T-helper 1 cell treated with Interleukin-12 subunit alpha and Interleukin-12 subunit beta and Interleukin-4 antibody, amounts not matched to agents 30 μg/mL and 1 μg/mL, for 36 hours (primary cell): ENCODE measurements at regions not wholly inside any gene's neighbourhood (a gene's known extent, or its start where the extent isn't known, plus 50 kb on each side); places are given as distances from the start of the nearest gene placed in this dataset.

ENCODE experiments used
- H3K27ac Mint-ChIP-seq: one replicate; pipeline ENCODE4 v1.8.0; 2021; ENCODE audit warnings: mild to moderate bottlenecking, mixed read lengths
- H3K27me3 Mint-ChIP-seq: one replicate; pipeline ENCODE4 v1.8.0; 2021; ENCODE audit warnings: low read depth, mixed read lengths
- H3K36me3 Mint-ChIP-seq: one replicate; pipeline ENCODE4 v1.8.0; 2021; ENCODE audit warnings: low read depth, mixed read lengths
- H3K4me1 Mint-ChIP-seq: one replicate; pipeline ENCODE4 v1.8.0; 2021; ENCODE audit warnings: low read depth, mixed read lengths
- H3K4me3 Mint-ChIP-seq: one replicate; pipeline ENCODE4 v1.8.0; 2021; ENCODE audit warnings: mild to moderate bottlenecking, moderate library complexity, mixed read lengths
- H3K9me3 Mint-ChIP-seq: one replicate; pipeline ENCODE4 v1.8.0; 2021; ENCODE audit warnings: mixed read lengths

- Mint-ChIP-seq H3K36me3 (no peaks in the 10 kb centered on the region), H3K27ac (no peak overlapping the region), H3K27me3 (no peaks in the 10 kb centered on the region), H3K4me1 (no peaks in the 10 kb centered on the region), H3K9me3 (no peaks in the 10 kb centered on the region), H3K4me3 (no peak overlapping the region)
Measured at GRCh38 chr22:48397531-48398180, 1430.0 kb downstream of the BRD1 start.

GRCh38 chr22:48396785-48397530 is 1430.7 kb downstream of the BRD1 start:
- Mint-ChIP-seq H3K27me3 (no peaks in the 10 kb centered on the region), H3K36me3 (no peaks in the 10 kb centered on the region), H3K27ac (no peak overlapping the region), H3K9me3 (no peaks in the 10 kb centered on the region), H3K4me3 (no peak overlapping the region), H3K4me1 (no peaks in the 10 kb centered on the region)

- Mint-ChIP-seq H3K9me3 (no peaks in the 10 kb centered on the region), H3K27me3 (no peaks in the 10 kb centered on the region), H3K4me3 (no peak overlapping the region), H3K4me1 (no peaks in the 10 kb centered on the region), H3K36me3 (no peaks in the 10 kb centered on the region), H3K27ac (no peak overlapping the region)
Measured at GRCh38 chr22:48396091-48396784, 1431.4 kb downstream of the BRD1 start.

- Mint-ChIP-seq H3K27ac (no peak overlapping the region), H3K36me3 (no peaks in the 10 kb centered on the region), H3K4me1 (no peaks in the 10 kb centered on the region), H3K27me3 (no peaks in the 10 kb centered on the region), H3K4me3 (no peak overlapping the region), H3K9me3 (no peaks in the 10 kb centered on the region)
Measured at GRCh38 chr22:48395201-48395600, 1432.5 kb downstream of the BRD1 start.

GRCh38 chr22:48394787-48395186 is 1432.9 kb downstream of the BRD1 start:
- H3K4me1 Mint-ChIP-seq: no peaks in the 10 kb centered on the region
- H3K9me3 Mint-ChIP-seq: no peaks in the 10 kb centered on the region
- no peaks in the 10 kb centered on the region for H3K36me3 Mint-ChIP-seq
- H3K27ac Mint-ChIP-seq: no peak overlapping the region
- H3K4me3 Mint-ChIP-seq: no peak overlapping the region
- H3K27me3 Mint-ChIP-seq: no peaks in the 10 kb centered on the region

- no peaks in the 10 kb centered on the region for H3K4me1 Mint-ChIP-seq
- H3K27ac Mint-ChIP-seq: no peak overlapping the region
- no peaks in the 10 kb centered on the region for H3K9me3 Mint-ChIP-seq
- no peaks in the 10 kb centered on the region for H3K27me3 Mint-ChIP-seq
- H3K4me3 Mint-ChIP-seq: no peak overlapping the region
- no peaks in the 10 kb centered on the region for H3K36me3 Mint-ChIP-seq
Measured at GRCh38 chr22:48393885-48394284, 1433.8 kb downstream of the BRD1 start.

GRCh38 chr22:48393041-48393370 is 1434.7 kb downstream of the BRD1 start:
- no peak overlapping the region for H3K27ac Mint-ChIP-seq
- no peaks in the 10 kb centered on the region for H3K27me3 Mint-ChIP-seq
- H3K4me3 Mint-ChIP-seq: no peak overlapping the region

GRCh38 chr22:48391820-48392219 is 1435.9 kb downstream of the BRD1 start:
- H3K4me3 Mint-ChIP-seq: no peak overlapping the region
- no peaks in the 10 kb centered on the region for H3K4me1 Mint-ChIP-seq
- H3K27me3 Mint-ChIP-seq: no peaks in the 10 kb centered on the region
- H3K36me3 Mint-ChIP-seq: no peaks in the 10 kb centered on the region
- no peak overlapping the region for H3K27ac Mint-ChIP-seq
- no peaks in the 10 kb centered on the region for H3K9me3 Mint-ChIP-seq

More at GRCh38 chr22:48393041-48393370, 1434.7 kb downstream of the BRD1 start:
- Mint-ChIP-seq H3K36me3 (no peaks in the 10 kb centered on the region), H3K4me1 (no peaks in the 10 kb centered on the region), H3K9me3 (no peaks in the 10 kb centered on the region)

GRCh38 chr22:48391171-48391711 is 1436.4 kb downstream of the BRD1 start:
- Mint-ChIP-seq H3K4me3 (no peak overlapping the region), H3K36me3 (no peaks in the 10 kb centered on the region), H3K9me3 (no peaks in the 10 kb centered on the region), H3K27ac (no peak overlapping the region), H3K4me1 (no peaks in the 10 kb centered on the region), H3K27me3 (no peaks in the 10 kb centered on the region)

GRCh38 chr22:48389916-48390315 is 1437.8 kb downstream of the BRD1 start:
- H3K4me1 Mint-ChIP-seq: no peaks in the 10 kb centered on the region
- H3K27ac Mint-ChIP-seq: no peak overlapping the region
- H3K4me3 Mint-ChIP-seq: no peak overlapping the region
- no peaks in the 10 kb centered on the region for H3K36me3 Mint-ChIP-seq
- H3K9me3 Mint-ChIP-seq: peaks cover 6% of the 10 kb centered on the region
- no peaks in the 10 kb centered on the region for H3K27me3 Mint-ChIP-seq

GRCh38 chr22:48382197-48382596 is 1445.5 kb downstream of the BRD1 start:
- Mint-ChIP-seq H3K9me3 (peaks cover 14% of the 10 kb centered on the region), H3K36me3 (no peaks in the 10 kb centered on the region), H3K27me3 (no peaks in the 10 kb centered on the region), H3K27ac (no peak overlapping the region), H3K4me1 (no peaks in the 10 kb centered on the region), H3K4me3 (no peak overlapping the region)

GRCh38 chr22:48380016-48380665 is 1447.5 kb downstream of the BRD1 start:
- Mint-ChIP-seq H3K27me3 (no peaks in the 10 kb centered on the region), H3K9me3 (peaks cover 11% of the 10 kb centered on the region), H3K4me3 (no peak overlapping the region), H3K27ac (no peak overlapping the region), H3K4me1 (no peaks in the 10 kb centered on the region), H3K36me3 (no peaks in the 10 kb centered on the region)

GRCh38 chr22:48379371-48379770 is 1448.3 kb downstream of the BRD1 start:
- Mint-ChIP-seq H3K9me3 (peaks cover 4% of the 10 kb centered on the region), H3K4me1 (no peaks in the 10 kb centered on the region), H3K4me3 (no peak overlapping the region), H3K27ac (no peak overlapping the region), H3K27me3 (no peaks in the 10 kb centered on the region), H3K36me3 (no peaks in the 10 kb centered on the region)

- no peaks in the 10 kb centered on the region for H3K4me1 Mint-ChIP-seq
- H3K9me3 Mint-ChIP-seq: no peaks in the 10 kb centered on the region
- H3K27ac Mint-ChIP-seq: no peak overlapping the region
- no peaks in the 10 kb centered on the region for H3K27me3 Mint-ChIP-seq
- no peaks in the 10 kb centered on the region for H3K36me3 Mint-ChIP-seq
- no peak overlapping the region for H3K4me3 Mint-ChIP-seq
Measured at GRCh38 chr22:48378673-48379072, 1449.0 kb downstream of the BRD1 start.
